Right ventricle myocardium superior (tissue), 1 donor: ENCODE measurements at regions not wholly inside any gene's neighbourhood (a gene's known extent, or its start where the extent isn't known, plus 50 kb on each side); places are given as distances from the start of the nearest gene placed in this dataset.

Experiments used
- ATAC-seq: fragments of 200-7000 bp; cut with Tn5 transposase; one replicate; pipeline ENCODE4 v1.9.1; 2020; ENCODE audit warnings: mild to moderate bottlenecking; ENCODE audit not compliant: poor library complexity
- DNase-seq: peaks from one replicate; pipeline ENCODE4 v3.0.0-alpha.2; 2020
- intact Hi-C: fragments of 100-400 bp; cut with DNase I; formaldehyde crosslinking; loops from one replicate; pipeline ENCODE4 v1.11.2; 2022
- donor health status: DM: no; HTN: yes; CAD: no; lungs with severe emphysema.

DNA sequence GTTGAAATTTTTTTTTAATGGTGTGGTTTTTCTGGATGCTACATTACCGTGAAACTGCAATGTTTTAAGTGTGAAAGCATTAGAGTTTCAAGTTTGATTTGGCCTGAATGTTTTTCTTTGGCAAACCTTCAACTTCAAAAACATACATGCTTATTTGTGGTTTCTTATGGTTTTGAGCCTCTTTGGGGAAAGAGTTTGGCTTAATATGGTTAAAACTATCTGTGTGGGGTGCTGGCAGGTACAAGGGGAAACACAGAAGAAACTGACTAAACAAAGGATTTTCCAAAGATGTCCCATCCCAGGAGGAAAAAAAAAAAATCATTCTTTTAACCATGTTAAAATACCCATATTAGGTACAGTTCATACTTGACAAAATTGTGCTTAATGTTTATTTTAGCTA lies 121.1 kb downstream of the HGF start:
- intact Hi-C loops = no loop called here
- ATAC-seq (no peak), DNase-seq (no peak)

DNA sequence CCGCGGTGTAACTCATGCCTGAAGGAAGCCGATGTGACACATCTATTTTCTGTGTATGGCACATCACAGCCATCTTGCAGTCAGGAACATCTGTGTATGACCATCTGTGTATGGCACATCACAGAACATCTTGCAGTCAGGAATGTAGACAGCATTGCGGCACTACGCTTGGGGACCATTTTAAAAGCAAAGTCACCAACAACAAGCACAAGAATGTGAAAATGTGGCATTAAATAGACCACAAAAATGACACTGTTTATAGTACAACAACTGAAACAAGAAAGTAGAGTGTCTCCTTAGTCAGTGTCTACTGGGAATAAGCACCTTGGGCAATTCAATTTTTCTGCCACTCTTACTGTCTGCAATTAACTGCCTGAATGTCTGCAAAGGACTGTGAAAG lies 124.4 kb downstream of the HGF start:
- ATAC-seq (no peak), DNase-seq (no peak)
- intact Hi-C loops = no loop called here

DNA sequence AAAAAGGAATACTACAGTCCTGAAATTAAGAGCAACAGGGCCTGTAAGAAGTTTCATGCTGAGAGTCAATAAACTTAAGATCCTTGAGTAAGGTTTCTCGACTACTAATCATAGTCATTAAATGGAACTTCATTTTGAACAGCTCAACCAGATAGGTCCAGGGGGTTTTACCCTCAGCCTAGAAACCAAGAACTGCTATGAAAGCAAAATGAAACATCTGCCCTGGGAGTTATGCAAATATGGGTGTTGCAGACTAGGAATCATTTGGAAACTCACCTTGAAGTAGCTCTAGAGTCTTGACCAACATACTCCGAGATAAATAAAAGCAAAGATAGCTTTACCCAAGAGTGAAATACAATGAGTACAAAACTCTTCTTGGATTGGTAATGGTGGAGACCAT lies 128.0 kb downstream of the HGF start:
- ATAC-seq = no peak
- intact Hi-C loops = no loop called here

GRCh38 chr7:81638198-81638597 lies 131.6 kb downstream of the HGF start:
- no peak for ATAC-seq
- DNase-seq = no peak
- intact Hi-C loops = no loop called here

More for the DNA sequence above, 128.0 kb downstream of the HGF start:
- no peak for DNase-seq

GRCh38 chr7:81637534-81637933 lies 132.3 kb downstream of the HGF start:
- DNase-seq (no peak), ATAC-seq (no peak)
- intact Hi-C loops = no loop called here

DNA sequence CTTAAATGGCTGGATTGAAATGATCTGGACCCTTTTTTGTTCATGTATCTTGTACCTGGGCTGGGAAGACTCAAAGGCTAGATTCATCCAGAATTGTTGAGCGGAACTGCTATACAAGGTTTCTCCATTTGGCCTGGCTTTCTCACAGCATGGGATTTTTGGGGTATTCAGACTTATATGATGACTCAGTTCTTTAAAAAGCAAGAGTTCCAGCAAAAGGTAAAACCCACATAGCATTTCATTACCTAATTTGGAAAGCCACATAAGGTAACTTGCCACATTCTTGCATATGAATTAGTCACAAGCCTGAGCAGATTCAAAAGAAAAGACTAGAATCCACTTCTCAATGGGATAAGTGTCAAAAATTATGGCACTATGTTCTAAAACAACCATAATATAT lies 137.4 kb downstream of the HGF start:
- DNase-seq (no peak), ATAC-seq (no peak)
- intact Hi-C loops = no loop called here

- ATAC-seq (no peak), DNase-seq (no peak)
- intact Hi-C loops = no loop called here
Measured at GRCh38 chr7:81630600-81630999, 139.2 kb downstream of the HGF start.

- intact Hi-C loops = no loop called here
- DNase-seq (no peak), ATAC-seq (no peak)
Measured at GRCh38 chr7:81629702-81630101, 140.1 kb downstream of the HGF start.

- ATAC-seq (no peak), DNase-seq (no peak)
- intact Hi-C loops = no loop called here
Measured at GRCh38 chr7:81628951-81629350, 140.9 kb downstream of the HGF start.

- intact Hi-C loops = no loop called here
- no peak for ATAC-seq
- DNase-seq = no peak
Measured at GRCh38 chr7:81627536-81628287, 142.1 kb downstream of the HGF start.

GRCh38 chr7:81626008-81626407 lies 143.8 kb downstream of the HGF start:
- DNase-seq (no peak), ATAC-seq (no peak)
- intact Hi-C loops = no loop called here

GRCh38 chr7:81624650-81625631 lies 144.9 kb downstream of the HGF start:
- DNase-seq (no peak), ATAC-seq (no peak)
- intact Hi-C loops = no loop called here

- intact Hi-C loops = no loop called here
- ATAC-seq = no peak
- DNase-seq = no peak
Measured at GRCh38 chr7:81624021-81624592, 145.7 kb downstream of the HGF start.

DNA sequence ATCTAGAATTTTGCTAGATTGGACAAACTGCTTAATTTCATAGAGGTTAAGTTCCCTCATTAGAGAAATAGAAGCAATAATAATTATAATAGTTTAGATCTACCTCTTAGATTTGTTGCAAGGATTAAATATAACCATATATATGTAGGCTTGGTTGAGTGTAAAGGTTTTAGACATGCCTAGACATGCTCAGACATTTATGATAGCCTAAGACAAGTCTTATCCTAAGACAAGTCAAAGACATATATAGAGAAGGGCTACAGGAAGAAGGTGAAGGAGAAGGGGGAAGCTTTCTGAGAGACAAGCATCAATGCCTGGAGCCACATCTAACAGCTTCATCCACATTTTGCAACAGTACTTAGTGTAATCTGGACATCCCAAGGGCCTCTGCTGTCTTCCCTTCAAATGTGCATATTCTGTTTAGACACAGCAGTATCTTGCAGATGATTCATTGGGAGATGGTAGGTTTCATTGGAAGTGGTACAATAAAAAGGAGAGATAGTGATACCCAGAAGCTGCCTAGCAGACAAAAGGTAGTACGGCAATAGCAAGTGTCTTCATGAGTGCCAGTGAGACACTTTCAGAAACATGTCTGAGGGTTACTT lies 146.5 kb downstream of the HGF start:
- DNase-seq (no peak), ATAC-seq (no peak)
- intact Hi-C loops = no loop called here

DNA sequence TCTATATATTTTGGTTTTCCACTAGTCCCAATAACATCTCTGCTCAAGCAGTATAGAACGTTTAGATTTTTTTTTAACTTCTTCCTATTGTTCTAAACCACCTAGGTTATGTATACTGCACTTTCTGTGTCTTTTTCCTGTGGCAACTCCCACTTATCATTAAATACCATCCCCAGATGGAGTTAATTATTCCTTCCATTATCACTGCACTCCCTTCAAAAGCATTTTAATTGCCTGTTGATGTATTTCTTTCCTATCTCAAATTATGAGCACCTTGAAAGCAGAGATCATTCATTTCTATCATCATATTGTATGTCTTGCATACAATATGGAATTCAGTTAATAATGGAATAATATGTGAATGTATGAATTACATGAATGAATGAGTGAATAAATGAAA lies 148.0 kb downstream of the HGF start:
- ATAC-seq = no peak
- intact Hi-C loops = no loop called here
- DNase-seq = no peak

DNA sequence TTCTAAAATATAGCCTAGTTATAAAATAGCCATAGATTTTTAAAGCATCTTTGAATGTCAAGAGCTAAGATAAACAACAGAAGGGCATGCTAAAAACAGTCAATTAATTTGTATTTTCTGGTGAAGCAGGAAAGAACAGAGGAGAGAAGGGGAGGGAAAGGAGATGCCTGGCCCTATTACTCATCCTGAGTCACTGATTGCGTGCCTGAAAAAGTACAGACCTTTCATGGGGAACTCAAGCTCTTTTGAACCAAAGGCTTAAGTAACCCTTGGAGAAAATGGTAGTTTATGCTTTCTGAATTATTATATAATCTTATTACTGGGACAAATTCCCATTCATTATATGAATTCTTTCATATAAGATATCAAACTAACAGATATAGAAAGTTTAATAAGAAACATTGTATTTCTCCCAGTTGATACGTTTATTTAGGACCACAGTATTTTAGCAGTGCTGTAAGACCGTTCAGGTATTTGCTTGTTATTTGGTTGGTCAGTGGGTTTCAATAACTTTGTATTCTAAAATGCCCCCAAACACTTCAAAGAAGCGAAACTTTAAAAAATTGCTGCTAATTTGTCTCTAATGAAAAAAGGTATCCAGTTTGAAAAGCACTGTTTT lies 151.3 kb downstream of the HGF start:
- DNase-seq (no peak), ATAC-seq (no peak)
- intact Hi-C loops = no loop called here

GRCh38 chr7:81616951-81617350 lies 152.9 kb downstream of the HGF start:
- no peak for ATAC-seq
- intact Hi-C loops = no loop called here

DNA sequence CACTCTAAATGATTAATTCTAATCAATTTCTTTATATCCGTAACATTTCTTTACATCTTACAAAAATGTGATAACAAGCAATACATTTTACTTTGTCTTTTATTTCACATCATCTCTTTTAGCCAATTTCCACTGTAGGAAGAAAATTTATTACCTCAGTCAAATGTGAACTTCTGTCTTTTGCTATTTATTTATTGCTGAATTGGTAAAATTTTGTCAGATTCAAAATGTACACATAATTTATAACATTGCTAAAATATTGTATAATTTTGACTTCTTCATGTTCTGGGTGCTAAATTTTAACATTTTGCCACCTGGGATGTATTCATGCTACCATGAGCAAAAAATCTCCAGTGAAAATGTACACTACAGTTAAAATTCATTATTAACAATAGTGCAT lies 158.0 kb downstream of the HGF start:
- no peak for DNase-seq
- intact Hi-C loops = no loop called here
- no peak for ATAC-seq

More at GRCh38 chr7:81616951-81617350, 152.9 kb downstream of the HGF start:
- DNase-seq = no peak

- intact Hi-C loops = no loop called here
- DNase-seq = no peak
- no peak for ATAC-seq
Measured at GRCh38 chr7:81611040-81611439, 158.8 kb downstream of the HGF start.
